BLaER1 (cell line): ENCODE measurements at regions not wholly inside any gene's neighbourhood (a gene's known extent, or its start where the extent isn't known, plus 50 kb on each side); places are given as distances from the start of the nearest gene placed in this dataset.

Experiments
- H3K27ac ChIP-seq: shearing (Covaris generic); formaldehyde crosslinking; 2 replicates; pipeline ENCODE4 v1.8.1; 2022
- H3K27me3 ChIP-seq: shearing (Covaris generic); formaldehyde crosslinking; 2 replicates; pipeline ENCODE4 v1.8.1; 2022
- H3K36me3 ChIP-seq: shearing (Covaris generic); formaldehyde crosslinking; 2 replicates; pipeline ENCODE4 v1.8.1; 2022
- H3K4me1 ChIP-seq: shearing (Covaris generic); formaldehyde crosslinking; 2 replicates; pipeline ENCODE4 v1.8.1; 2022
- H3K4me2 ChIP-seq: shearing (Covaris generic); formaldehyde crosslinking; 2 replicates; pipeline ENCODE4 v1.8.1; 2022
- H3K4me3 ChIP-seq: shearing (Covaris generic); formaldehyde crosslinking; 2 replicates; pipeline ENCODE4 v1.8.1; 2022
- H3K9ac ChIP-seq: shearing (Covaris generic); formaldehyde crosslinking; 2 replicates; pipeline ENCODE4 v1.8.1; 2022
- H3K9me3 ChIP-seq: shearing (Covaris generic); formaldehyde crosslinking; 2 replicates; pipeline ENCODE4 v1.8.1; 2022
- H4K20me1 ChIP-seq: shearing (Covaris generic); formaldehyde crosslinking; 2 replicates; pipeline ENCODE4 v1.8.1; 2022
- Cebpa-rat ChIP-seq: shearing (Covaris generic); IDR thresholded peaks from 2 replicates; pipeline ENCODE4 v1.8.1; 2022

DNA sequence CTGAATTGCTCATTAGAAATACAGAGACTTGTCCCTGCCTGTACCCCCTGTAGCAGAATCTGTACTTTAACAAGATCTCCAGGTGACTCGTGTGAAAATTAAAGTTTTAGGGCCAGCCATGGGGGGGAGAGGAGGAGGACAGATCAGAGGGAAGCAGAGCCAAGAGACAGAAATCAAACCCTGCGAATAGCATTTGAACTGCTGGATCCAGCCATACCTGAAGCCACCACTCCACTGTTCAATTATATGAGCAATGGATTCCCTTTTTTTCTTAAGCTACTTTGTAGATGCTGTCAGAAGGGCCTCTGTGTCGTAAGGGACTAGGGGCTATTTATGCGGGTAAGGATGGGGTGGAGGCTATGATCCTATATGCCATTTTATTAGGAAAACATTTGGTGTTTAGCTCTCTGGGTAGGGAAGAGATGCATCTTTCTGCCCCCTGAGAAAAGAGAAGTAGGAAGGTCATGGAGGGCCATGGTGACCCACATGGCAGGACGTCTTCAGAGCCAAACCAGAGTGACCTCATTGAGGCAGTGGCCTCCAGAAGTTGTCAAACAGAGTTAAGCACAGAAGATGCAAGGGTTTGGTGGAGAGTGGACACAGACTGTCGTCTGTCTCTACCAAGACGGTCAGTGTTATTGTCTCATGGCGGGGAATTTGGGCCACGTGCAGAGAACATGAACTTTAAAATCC is 203.9 kb downstream of the PHETA1 start:
- Histone ChIP-seq H3K36me3 (no peaks in the 10 kb centered on the region), H3K27ac (no peak overlapping the region), H3K27me3 (no peaks in the 10 kb centered on the region), H3K9ac (no peak overlapping the region), H3K4me1 (no peaks in the 10 kb centered on the region), H3K4me2 (no peak overlapping the region), H3K9me3 (no peaks in the 10 kb centered on the region), H4K20me1 (no peaks in the 10 kb centered on the region), H3K4me3 (no peak overlapping the region)
- no peak for TF ChIP-seq Cebpa-rat

DNA sequence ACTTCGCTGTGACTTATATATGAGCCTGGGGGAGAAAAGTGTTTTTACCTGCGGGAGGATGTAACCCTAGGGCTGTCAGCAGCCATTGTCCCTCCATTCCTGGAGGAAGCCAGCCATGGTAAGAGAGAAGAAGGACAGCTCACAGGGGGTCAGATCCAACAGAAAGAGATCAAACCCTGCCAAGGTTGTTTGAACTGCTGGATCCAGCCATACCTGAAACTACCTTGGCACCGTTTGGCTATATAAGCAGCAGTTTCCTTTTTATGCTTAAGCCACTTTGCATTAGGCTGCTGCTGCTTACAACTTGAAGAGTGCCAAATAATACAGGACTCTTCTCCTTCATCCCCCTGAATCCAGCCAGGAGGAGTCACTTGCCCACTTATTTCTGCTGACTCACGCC is 205.5 kb downstream of the PHETA1 start:
- Histone ChIP-seq H3K4me3 (no peak overlapping the region), H3K4me2 (no peak overlapping the region), H3K9me3 (no peaks in the 10 kb centered on the region), H3K36me3 (no peaks in the 10 kb centered on the region), H3K27me3 (no peaks in the 10 kb centered on the region), H3K27ac (no peak overlapping the region), H3K4me1 (no peaks in the 10 kb centered on the region), H4K20me1 (no peaks in the 10 kb centered on the region), H3K9ac (no peak overlapping the region)
- no peak for TF ChIP-seq Cebpa-rat

DNA sequence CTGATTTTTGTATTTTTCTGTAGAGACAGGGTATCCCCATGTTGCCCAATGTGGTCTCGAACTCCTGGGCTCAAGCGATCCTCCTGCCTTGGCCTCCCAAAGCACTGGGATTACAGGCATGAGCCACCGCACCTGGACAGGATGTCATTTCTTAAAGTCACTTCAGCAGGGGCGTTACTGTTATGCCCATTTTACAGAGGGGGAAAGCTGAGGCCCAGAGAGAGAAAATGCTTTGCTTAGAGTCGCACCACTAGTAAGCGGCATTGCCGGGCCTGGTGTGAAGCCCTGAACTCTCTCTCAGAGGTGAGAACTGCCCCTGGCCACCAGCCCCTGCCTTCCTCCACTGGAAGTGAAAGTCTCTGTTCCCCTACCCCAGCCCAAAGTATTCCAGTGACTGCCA is 207.0 kb downstream of the PHETA1 start:
- no peaks in the 10 kb centered on the region for H3K27me3 ChIP-seq
- no peak overlapping the region for H3K27ac ChIP-seq
- TF ChIP-seq Cebpa-rat, result no peak
- no peak overlapping the region for H3K4me3 ChIP-seq
- H4K20me1 ChIP-seq, result no peaks in the 10 kb centered on the region
- H3K4me2 ChIP-seq, result no peak overlapping the region
- H3K9ac ChIP-seq, result no peak overlapping the region
- H3K4me1 ChIP-seq, result no peaks in the 10 kb centered on the region
- no peaks in the 10 kb centered on the region for H3K36me3 ChIP-seq
- H3K9me3 ChIP-seq, result no peaks in the 10 kb centered on the region

DNA sequence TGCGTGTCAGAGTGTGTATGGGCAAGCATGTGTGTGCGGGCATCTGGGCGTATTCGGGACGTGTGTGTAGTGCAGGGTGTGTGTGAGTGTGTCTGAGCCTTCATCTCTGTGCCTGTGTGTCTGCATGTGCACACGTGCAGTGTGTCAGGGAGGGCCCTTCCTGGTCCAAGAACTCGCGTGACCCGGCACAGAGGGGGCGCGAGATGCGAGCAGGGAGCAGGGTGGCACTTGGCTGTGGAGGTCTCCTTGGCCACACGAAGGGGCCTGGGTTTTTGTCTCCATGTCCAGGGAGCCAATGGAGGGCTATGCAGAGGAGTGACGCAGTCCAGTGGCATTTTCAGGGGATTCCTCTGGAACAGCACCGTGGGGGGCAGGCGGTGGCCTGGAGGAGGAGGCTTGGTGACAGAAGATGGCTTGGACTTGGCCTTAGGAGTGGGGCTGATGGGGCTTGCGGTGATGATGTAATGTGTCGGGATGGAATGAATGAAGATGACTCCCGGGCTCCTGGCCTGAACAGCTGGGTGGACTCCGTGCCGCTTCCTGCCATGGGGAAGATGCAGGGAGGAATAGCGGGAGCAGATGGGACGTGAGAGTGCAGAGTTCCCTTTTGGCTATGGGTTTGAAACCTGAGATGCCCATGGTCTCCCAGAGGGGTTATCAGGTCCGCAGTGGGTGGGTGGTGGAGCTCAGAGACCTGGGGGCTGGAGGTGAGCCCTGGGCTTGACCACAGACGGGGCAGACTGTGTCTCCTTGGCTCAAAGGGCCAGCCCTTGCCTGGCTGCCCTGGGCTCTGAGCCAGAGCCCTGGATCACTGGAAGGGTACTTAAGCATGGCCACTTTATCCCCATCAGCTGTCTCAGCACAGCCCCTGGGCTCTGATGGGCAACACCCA is 208.3 kb downstream of the PHETA1 start:
- Histone ChIP-seq H3K9me3 (no peaks in the 10 kb centered on the region), H3K27me3 (no peaks in the 10 kb centered on the region), H3K36me3 (no peaks in the 10 kb centered on the region), H3K27ac (no peak overlapping the region), H3K9ac (no peak overlapping the region), H4K20me1 (no peaks in the 10 kb centered on the region), H3K4me2 (no peak overlapping the region), H3K4me1 (no peaks in the 10 kb centered on the region), H3K4me3 (no peak overlapping the region)
- no peak for TF ChIP-seq Cebpa-rat

DNA sequence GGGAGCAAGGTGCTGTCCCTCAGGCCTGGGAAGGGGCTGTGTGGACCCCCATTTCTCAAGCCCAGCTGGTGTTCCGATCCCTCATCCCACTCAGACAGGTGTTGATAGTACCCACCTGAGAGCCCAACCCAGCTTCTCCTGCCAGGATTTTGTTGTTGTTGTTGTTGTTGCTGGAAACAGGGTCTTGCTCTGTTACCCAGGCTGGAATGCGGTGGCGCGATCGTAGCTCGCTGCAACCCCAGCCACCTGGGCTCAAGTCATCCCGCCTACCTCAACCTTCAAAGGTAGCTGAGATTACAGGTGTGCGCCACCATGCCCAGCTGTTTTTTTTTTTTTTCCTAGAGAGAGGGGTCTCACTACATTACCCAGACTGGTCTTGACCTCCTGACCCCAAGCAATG is 209.9 kb downstream of the PHETA1 start:
- H3K9ac ChIP-seq, result no peak overlapping the region
- no peaks in the 10 kb centered on the region for H4K20me1 ChIP-seq
- no peaks in the 10 kb centered on the region for H3K27me3 ChIP-seq
- no peaks in the 10 kb centered on the region for H3K36me3 ChIP-seq
- H3K4me3 ChIP-seq, result no peak overlapping the region
- H3K27ac ChIP-seq, result no peak overlapping the region
- H3K4me2 ChIP-seq, result no peak overlapping the region
- no peaks in the 10 kb centered on the region for H3K9me3 ChIP-seq
- no peak for TF ChIP-seq Cebpa-rat
- H3K4me1 ChIP-seq, result no peaks in the 10 kb centered on the region

DNA sequence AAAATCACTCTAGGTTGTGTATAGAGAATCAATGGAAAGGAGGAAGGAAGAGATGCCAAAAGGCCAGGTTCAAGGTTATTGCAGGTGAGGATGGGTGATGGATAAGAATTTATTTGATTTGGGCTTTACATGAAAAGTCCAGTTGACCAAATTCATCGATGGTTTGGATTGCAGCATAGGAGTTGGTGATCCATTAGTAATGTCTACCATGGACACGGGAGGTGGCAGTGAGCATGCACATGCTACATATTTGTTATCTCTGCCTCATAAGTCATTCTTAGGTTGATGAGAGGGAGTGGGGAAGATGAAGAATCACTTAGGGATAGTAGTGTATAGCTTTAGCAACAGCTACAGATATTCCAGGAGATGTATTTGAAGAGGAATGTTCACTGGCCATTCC is 211.4 kb downstream of the PHETA1 start:
- Histone ChIP-seq H3K9ac (no peak overlapping the region), H3K4me2 (no peak overlapping the region), H3K4me3 (no peak overlapping the region), H3K9me3 (no peaks in the 10 kb centered on the region), H4K20me1 (no peaks in the 10 kb centered on the region), H3K36me3 (no peaks in the 10 kb centered on the region), H3K4me1 (no peaks in the 10 kb centered on the region), H3K27ac (no peak overlapping the region), H3K27me3 (no peaks in the 10 kb centered on the region)
- TF ChIP-seq Cebpa-rat, result no peak

DNA sequence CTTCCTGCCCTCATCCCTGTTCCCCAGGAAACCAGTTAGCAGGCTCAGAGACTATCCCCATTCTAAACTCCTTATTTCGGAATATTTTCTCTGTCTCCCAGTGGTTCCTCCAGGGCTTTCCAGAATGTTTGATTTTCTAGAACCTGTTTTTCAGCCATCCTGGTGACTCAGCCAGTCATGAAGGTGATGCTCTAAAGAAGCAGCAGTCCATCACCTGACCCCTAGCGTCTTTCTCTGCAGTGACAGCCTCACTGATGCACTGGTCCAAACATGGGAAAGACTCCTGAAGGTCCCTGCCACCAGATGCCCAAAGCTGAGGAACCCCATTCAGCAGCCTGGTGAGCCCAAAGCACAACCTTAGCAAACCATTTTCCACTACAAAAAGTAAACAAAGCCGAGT is 212.6 kb downstream of the PHETA1 start:
- no peak overlapping the region for H3K4me3 ChIP-seq
- H3K27me3 ChIP-seq, result no peaks in the 10 kb centered on the region

DNA sequence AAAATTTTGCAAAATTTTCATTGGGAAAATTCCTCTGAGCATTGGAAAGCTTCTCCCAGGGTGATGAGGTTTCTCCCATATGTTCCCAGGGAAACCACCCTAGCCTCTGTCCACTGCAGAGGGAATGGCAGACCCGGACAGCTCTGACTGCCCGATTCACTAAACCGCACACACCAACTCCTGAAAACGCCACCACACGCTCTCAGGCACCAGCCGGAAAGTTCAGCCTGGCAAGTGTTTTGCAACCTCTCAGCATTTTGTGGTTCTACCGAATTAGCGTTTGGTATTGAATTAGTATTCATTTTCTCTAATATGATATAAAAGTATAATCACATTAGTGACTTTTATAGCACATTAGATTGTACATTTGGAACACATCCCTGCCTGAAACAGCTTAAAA is 213.4 kb downstream of the PHETA1 start:
- H3K36me3 ChIP-seq, result no peaks in the 10 kb centered on the region
- no peak overlapping the region for H3K4me2 ChIP-seq
- H3K4me3 ChIP-seq, result no peak overlapping the region
- no peak overlapping the region for H3K27ac ChIP-seq
- H3K9me3 ChIP-seq, result no peaks in the 10 kb centered on the region
- TF ChIP-seq Cebpa-rat, result no peak
- no peaks in the 10 kb centered on the region for H3K27me3 ChIP-seq
- H4K20me1 ChIP-seq, result no peaks in the 10 kb centered on the region
- H3K4me1 ChIP-seq, result no peaks in the 10 kb centered on the region
- H3K9ac ChIP-seq, result no peak overlapping the region

More for the DNA sequence above, 212.6 kb downstream of the PHETA1 start:
- TF ChIP-seq Cebpa-rat, result no peak
- Histone ChIP-seq H3K9ac (no peak overlapping the region), H3K9me3 (no peaks in the 10 kb centered on the region), H3K27ac (no peak overlapping the region), H3K4me2 (no peak overlapping the region), H3K36me3 (no peaks in the 10 kb centered on the region), H3K4me1 (no peaks in the 10 kb centered on the region), H4K20me1 (no peaks in the 10 kb centered on the region)

DNA sequence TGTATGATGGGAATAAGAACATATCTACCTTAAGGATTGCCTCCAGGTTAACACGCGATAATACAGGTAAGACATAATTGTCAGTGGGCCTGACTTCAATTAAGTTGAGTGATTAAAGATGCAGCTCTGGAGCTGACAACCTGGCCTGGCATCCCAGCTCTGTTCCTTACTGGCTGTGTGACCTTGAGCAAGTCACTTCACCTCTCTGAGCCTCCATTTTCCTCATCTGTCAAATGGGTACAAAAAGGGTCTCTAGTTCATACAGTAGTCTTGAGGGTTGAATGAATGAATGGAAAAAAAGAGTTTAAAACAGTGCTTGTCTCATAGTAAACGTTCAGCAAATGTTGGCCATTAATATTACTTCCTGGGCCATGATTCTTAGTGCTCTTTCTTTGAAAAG is 213.9 kb downstream of the PHETA1 start:
- Histone ChIP-seq H3K9ac (no peak overlapping the region), H3K27ac (no peak overlapping the region), H3K4me3 (no peak overlapping the region), H3K27me3 (no peaks in the 10 kb centered on the region), H3K36me3 (no peaks in the 10 kb centered on the region), H4K20me1 (no peaks in the 10 kb centered on the region), H3K4me2 (no peak overlapping the region), H3K9me3 (no peaks in the 10 kb centered on the region), H3K4me1 (peaks cover 5% of the 10 kb centered on the region; the same call in 1 of the 2 replicates)
- TF ChIP-seq Cebpa-rat, result no peak

DNA sequence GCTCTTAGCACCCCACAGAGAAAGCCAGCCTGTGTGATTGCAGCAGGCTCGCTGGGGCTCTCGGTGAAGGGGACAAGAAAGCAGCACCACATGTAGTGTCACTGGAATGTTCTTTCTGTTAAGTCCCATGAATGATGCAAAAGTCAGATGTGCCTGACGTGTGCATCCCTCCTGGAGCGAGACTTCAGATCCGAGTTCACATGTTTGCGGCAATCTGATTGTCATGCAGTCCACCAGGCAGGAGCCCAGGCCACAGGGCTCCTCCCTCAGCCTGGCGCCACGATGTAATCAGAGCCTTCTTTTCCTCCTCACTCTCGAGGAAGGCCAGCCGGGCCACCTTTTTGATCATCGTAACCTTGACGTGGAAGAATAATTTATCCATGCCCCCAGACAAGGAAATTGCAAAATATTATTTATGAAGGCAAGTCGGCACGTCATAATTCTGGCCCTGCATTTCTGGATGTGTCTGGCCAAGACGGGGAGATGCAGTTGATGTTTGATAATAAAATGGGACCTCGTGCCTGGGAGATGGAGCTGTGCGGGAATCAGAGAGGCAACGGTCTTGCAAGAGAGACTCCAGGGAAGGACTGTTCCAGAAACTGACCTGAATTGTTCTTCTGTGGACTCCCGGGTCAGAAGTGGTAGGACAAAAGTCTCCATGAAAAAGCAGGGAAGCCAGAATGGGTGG is 214.6 kb downstream of the PHETA1 start:
- H3K36me3 ChIP-seq, result no peaks in the 10 kb centered on the region
- no peak overlapping the region for H3K9ac ChIP-seq
- H3K4me3 ChIP-seq, result no peak overlapping the region
- no peak overlapping the region for H3K4me2 ChIP-seq
- no peak for TF ChIP-seq Cebpa-rat
- H4K20me1 ChIP-seq, result no peaks in the 10 kb centered on the region
- peaks cover 12% of the 10 kb centered on the region for H3K4me1 ChIP-seq
- H3K27me3 ChIP-seq, result no peaks in the 10 kb centered on the region
- no peak overlapping the region for H3K27ac ChIP-seq
- H3K9me3 ChIP-seq, result no peaks in the 10 kb centered on the region
